GM13976 (cell line): ENCODE measurements at regions not wholly inside any gene's neighbourhood (a gene's known extent, or its start where the extent isn't known, plus 50 kb on each side); places are given as distances from the start of the nearest gene placed in this dataset.

ENCODE experiments used
- DNase-seq: peaks from one replicate; pipeline ENCODE4 v3.0.0; 2012; ENCODE audit warnings: low spot score
- CTCF ChIP-seq: IDR thresholded peaks from 2 replicates; pipeline ENCODE4 v1.5.1; 2012; ENCODE audit warnings: borderline replicate concordance, mild to moderate bottlenecking; ENCODE audit not compliant: insufficient read depth; ENCODE audit errors: extremely low read depth, missing control alignments, control extremely low read depth
- in situ Hi-C: fragments of 300-500 bp; cut with MboI; formaldehyde crosslinking; loops from one replicate; pipeline ENCODE4 v1.12.0; 2022; ENCODE audit warnings: low sequenced_read_pairs, mixed read lengths, inconsistent platforms; ENCODE audit not compliant: unreplicated experiment

GRCh38 chr5:104998572-104998971 lies 1436.0 kb upstream of the NUDT12 start:
- TF ChIP-seq CTCF: no peak
- DNase-seq: no peak
- in situ Hi-C loops: no loop called here

DNA sequence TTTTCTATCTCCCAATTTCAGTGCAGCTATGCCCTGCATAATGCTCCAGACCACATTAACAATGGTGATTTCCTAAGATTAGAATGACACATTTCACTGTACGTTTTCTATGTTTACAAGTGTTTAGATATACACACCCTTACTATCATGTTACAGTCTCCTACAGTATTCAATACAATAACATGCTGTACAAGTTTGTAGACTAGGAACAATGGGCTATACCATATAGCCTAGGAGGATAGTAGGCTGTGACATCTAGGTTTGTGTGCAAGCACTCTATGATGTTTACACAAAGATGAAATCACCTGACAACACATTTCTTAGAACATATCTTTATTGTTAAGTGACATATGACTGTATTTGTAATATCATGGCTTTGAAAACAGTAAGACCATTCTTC lies 1435.6 kb upstream of the NUDT12 start:
- no peak for DNase-seq
- in situ Hi-C loops: no loop called here
- no peak for TF ChIP-seq CTCF

- TF ChIP-seq CTCF: no peak
- in situ Hi-C loops: no loop called here
- no peak for DNase-seq
Observed at GRCh38 chr5:104987074-104987473, 1424.5 kb upstream of the NUDT12 start.

DNA sequence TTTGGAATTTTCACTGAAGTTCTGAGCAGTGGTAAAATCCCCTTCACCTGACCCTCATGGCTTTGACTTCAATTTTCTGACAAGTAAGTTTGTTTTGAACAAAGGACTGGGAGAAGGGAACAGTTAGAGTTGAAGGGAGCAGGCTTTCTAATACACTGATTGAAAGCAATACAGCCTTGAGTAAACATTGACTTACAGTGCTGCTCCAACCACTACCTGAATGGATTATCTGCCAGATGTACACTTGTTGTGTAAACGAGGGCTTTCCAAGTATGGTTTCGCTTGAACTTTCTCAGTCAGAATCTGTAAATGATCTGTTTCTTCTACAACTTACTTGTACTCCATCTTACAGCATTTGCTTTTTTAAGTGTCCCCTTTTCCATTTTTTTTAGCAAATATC lies 1414.9 kb upstream of the NUDT12 start:
- TF ChIP-seq CTCF: no peak
- no peak for DNase-seq
- in situ Hi-C loops: no loop called here

DNA sequence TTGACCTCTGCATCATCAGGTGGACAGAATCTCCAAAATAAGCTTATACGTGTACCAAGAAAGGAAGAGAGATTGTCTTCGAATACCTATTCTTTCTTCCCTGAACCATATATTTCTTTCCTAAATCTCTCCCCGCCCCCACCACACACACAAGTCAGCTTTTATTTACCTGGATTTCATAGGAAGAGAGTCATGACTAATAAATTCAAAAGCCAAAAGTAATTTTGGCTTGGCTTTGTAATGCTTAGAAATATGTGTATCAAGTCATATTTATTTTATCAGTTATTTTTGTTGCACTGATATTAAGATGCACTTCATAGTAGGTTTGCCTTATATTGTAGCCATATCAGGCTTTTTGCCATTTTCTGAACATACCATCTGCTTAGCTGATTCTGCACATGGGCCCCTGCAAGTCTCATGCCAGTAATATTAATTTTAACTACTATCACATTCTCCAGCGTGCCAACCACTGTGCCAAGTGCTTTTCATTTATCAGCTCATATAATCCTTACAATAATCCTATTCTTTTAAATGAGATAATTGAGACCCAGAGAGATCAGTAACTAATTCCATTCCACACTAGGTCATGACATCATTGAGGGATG lies 1405.3 kb upstream of the NUDT12 start:
- TF ChIP-seq CTCF: no peak
- DNase-seq: no peak
- in situ Hi-C loops: no loop called here

DNA sequence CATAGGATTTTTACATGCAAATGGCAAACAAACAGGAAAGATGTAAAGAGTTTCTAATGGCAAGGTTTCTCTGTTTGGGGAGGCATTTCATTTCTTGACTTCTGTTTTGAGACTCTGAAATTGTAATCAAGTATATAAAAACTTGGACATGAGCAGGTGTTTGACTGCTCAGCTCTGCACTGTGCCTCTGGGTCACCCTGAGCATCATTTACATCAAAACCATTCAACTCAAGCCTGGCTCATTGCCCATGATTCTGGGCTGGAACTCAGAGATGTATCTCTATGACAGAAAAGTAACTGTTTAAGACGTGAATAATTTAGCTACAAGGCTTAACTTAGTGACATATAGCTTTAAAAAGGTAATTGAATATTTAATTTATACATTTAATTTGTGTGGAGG lies 1402.4 kb upstream of the NUDT12 start:
- DNase-seq: no peak
- TF ChIP-seq CTCF: no peak
- in situ Hi-C loops: no loop called here

- no peak for DNase-seq
- in situ Hi-C loops: no loop called here
- no peak for TF ChIP-seq CTCF
Observed at GRCh38 chr5:104955479-104955878, 1392.9 kb upstream of the NUDT12 start.
